ENCODE measurements at regions not wholly inside any gene's neighbourhood (a gene's known extent, or its start where the extent isn't known, plus 50 kb on each side); places are given as distances from the start of the nearest gene placed in this dataset.
"Not testable (repeated sequence)": the region's sequence is repeated elsewhere in the genome, so short reads cannot be mapped to it uniquely, and the experiment has no call there.

GRCh38 chrX:20711366-20711765 lies 444.7 kb upstream of the RPS6KA3 start:
- no peak for DNase-seq

- no peak for DNase-seq
These were observed 426.4 kb upstream of the RPS6KA3 start for GRCh38 chrX:20693078-20693477.

GRCh38 chrX:20686256-20686655 lies 419.5 kb upstream of the RPS6KA3 start:
- DNase-seq: no peak

DNA sequence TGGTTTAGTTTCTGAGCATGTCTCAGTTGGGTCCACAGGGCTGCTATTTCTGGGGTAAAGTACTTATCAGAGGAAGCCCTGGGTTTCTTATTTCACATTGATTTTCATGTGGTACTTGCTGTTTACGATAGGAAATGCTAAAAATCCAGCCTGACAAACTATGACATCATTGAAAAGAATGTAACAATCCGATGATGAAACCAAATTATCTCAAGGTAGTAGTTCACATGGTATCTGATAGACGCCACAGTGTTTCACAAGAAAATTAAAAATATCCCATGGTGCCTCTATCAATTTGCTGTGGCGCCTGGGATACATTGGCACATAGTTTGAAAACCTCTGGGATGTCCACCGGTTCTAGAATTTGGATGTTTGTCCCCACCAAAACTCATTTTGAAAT lies 418.9 kb upstream of the RPS6KA3 start:
- DNase-seq: no peak

- DNase-seq: no peak
These were observed 415.0 kb upstream of the RPS6KA3 start for GRCh38 chrX:20681683-20682082.

DNA sequence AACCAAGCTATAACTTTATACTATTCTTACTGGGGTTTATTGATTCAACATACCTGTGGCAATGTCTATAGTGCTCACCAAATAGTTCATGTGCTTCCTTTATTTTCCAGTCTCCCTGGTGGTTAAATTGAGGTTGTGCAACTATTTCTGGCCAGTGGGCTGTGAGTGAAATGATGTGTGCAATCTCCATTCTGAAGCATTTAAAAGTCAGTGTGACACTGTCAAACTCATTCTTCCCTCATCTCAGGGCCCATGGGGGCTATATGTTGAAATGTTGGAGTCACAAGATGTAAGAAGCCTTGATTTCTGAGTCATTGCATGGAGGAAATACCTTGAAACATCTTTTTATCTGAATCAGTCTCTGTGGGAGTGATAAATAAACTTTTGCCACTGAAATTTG lies 414.3 kb upstream of the RPS6KA3 start:
- DNase-seq: no peak

DNA sequence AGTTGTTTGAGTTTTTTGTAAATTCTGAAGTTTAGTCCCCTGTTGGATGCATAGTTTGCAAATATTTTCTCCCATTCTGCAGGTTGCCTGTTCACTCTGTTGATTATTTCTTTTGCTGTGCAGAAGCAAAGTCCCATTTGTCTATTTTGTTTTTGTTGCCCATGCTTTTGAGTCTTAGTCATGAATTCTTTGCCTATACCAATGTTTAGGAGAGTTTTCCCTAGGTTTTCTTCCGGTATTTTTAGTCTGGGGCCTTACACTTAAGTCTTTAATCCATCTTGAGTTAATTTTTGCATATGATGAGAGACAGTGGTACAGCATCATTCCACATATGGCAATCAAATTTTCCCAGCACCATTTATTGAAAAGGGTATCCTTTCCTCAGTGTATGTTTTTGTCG lies 405.8 kb upstream of the RPS6KA3 start:
- no peak for DNase-seq

GRCh38 chrX:20671746-20672145 lies 405.0 kb upstream of the RPS6KA3 start:
- DNase-seq: not testable (repeated sequence)

- DNase-seq: no peak
These were observed 403.9 kb upstream of the RPS6KA3 start for GRCh38 chrX:20670611-20671010.

DNA sequence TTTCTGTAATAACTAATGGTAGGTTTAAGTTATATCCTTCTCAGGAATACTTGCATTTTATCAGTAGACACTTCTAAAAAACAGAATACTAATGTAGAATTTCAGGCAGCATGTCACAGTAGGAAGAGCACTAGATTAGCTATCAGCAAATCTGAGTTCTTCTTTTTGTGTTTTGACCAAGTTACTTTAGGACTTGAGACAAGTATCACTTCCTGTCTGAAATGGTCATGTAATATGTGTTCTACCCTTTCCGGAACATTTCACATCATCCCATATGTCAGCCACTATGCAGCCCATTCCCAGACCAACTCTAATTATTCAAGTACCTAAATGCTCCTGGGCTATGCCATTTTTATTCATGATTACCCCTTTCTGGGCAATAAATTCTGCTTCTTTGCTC lies 401.8 kb upstream of the RPS6KA3 start:
- no peak for DNase-seq

DNA sequence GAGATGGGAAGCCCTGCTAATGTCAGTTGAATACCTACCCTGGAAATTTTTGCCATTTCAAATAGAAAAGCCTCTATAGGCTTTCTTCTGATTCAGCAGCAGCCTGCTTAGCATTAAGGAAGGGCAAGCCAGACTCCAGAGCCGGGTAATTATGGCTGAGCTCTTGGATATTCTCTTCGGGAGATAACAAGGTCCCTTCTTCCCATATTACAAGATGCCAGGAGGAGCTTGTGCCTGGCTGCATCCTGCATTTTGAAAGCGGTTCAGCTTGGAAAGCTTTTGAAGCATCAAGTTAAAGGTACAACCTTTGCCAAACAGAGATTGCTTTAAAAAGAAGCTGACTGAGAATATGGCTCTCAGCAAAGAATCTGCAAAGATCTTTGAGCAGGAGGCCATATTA lies 399.6 kb upstream of the RPS6KA3 start:
- no peak for DNase-seq

- DNase-seq: no peak
These were observed 398.8 kb upstream of the RPS6KA3 start for GRCh38 chrX:20665481-20665880.

DNA sequence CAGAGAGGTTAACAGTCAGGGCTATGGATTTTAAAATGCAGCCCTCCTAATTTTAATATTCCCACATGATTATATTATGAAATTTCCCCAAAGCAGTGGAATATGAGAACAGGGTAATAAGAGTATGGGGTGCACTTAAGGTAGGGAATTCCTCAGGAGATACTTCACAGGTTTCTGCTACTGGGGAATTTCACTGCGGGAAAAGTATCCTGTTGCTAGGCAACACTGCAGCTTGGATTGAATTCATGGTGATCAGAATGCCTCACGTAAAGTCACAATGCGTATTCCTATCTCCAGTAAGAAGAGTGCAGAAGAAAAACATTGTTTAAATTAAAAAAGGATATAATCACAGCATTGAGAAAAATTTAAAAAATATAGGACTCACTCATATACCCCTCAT lies 398.1 kb upstream of the RPS6KA3 start:
- no peak for DNase-seq

- DNase-seq: no peak
These were observed 397.4 kb upstream of the RPS6KA3 start for GRCh38 chrX:20664131-20664530.

GRCh38 chrX:20663336-20663735 lies 396.6 kb upstream of the RPS6KA3 start:
- no peak for DNase-seq

- DNase-seq: no peak
These were observed 390.0 kb upstream of the RPS6KA3 start for GRCh38 chrX:20656721-20657120.

GRCh38 chrX:20654596-20655106 lies 387.9 kb upstream of the RPS6KA3 start:
- DNase-seq: no peak

- no peak for DNase-seq
These were observed 386.4 kb upstream of the RPS6KA3 start for GRCh38 chrX:20653070-20653469.

GRCh38 chrX:20641954-20642353 lies 375.2 kb upstream of the RPS6KA3 start:
- DNase-seq: no peak

DNA sequence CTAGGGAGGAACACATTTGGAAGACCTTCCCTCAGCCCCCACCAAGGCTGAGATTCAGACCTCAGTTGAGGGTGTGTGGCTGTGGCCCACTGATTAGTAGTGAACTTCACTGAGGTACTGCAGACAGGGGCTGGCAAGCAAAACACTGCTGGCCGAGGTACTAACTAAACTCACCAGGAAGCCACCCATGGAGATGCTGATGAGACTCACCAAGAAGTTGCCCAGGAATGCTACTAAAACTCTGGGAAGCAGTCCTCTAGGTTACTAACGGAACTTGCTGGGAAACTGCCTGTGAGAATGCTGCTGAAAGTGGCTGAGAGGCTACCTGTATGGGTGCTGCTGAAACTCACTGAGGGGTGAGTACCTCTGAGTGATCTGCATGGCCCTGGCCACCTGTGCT lies 372.4 kb upstream of the RPS6KA3 start:
- DNase-seq: no peak

GRCh38 chrX:20637351-20637750 lies 370.6 kb upstream of the RPS6KA3 start:
- no peak for DNase-seq

DNA sequence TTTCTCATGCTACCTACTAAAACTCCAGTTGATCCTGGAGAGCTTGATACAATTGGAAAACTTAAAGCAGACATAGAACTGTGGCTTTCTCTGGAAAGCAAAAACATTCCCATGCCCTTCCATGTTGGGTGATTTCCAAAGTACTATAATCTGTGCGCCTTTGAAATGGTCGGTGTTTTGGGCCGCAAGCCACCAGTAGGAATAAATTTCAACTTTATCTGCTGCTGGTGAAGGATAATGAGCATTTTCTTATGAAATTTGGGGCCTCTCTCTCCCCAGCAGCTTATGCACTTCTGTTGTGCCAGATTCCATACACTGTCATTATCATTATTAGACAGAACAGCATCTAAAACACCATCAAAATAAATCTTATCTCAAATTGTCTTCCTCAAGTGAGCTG lies 366.7 kb upstream of the RPS6KA3 start:
- no peak for DNase-seq

GRCh38 chrX:20623448-20623847 lies 356.7 kb upstream of the RPS6KA3 start:
- no peak for DNase-seq

DNA sequence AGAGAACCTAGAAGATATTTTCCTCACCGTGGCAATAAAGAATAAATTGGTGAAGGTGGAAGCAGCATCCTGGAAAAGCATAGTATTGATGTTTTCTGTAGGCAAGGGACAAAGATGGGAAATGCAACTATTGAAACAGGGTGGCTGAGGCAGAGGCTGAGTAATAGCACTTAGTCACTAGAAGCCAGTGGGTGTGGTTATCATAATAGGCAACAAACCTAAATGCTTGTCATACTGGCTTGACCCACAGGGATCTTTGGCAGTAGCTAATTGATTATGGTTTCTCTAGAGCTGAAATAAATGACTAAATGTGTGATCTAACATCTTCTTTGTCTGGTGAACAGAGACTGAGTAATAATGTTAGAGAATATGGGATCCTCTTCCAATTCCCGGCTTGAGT lies 353.6 kb upstream of the RPS6KA3 start:
- no peak for DNase-seq

GRCh38 chrX:20609916-20610415 lies 343.3 kb upstream of the RPS6KA3 start:
- DNase-seq: no peak

DNA sequence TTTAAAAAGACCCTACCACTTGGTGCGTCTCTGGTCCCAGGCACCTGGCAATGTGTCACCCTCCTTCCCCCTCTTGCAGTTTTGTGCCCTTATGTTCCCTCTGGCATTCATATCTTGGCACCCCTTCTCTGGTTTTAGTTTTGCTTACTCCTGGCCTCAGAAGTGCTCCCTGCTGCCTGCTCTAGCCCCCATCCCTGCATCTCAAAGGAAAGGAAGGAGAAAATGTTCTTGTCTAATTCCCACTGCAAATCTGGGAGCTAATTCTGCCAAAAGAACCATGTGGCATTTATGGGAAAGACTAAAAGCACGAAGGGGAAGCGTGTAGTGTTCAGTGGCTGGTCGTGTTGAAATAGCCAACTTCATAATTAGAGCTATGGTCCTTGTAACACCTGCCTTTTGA lies 340.1 kb upstream of the RPS6KA3 start:
- DNase-seq: no peak

All from NCI-H1436 (cell line).